ENCODE measurements at regions not wholly inside any gene's neighbourhood (a gene's known extent, or its start where the extent isn't known, plus 50 kb on each side); places are given as distances from the start of the nearest gene placed in this dataset.

GRCh38 chr11:45726493-45727054 lies 61.2 kb upstream of the CHST1 start:
- no peak for TF ChIP-seq CTCF (IDR thresholded peaks at IDR 0.05; ENCODE audit: extremely low read depth in 1 of 2, insufficient read depth in 1 of 2, low read depth in 1 of 2, low read length in 2 of 2)
- TF ChIP-seq GATA2 (IDR thresholded peaks at IDR 0.05; ENCODE audit: insufficient read depth, insufficient read length, low read depth, low read length), result no peak
- no peak for TF ChIP-seq POLR2A (IDR thresholded peaks at IDR 0.05; ENCODE audit: low read depth, low read length)
- no peak for TF ChIP-seq POLR2AphosphoS5 (IDR thresholded peaks at IDR 0.05; ENCODE audit: insufficient read depth, low read depth, low read length)
- no peak for TF ChIP-seq FOS (IDR thresholded peaks at IDR 0.05; ENCODE audit: borderline replicate concordance, insufficient read depth, low read length)
- TF ChIP-seq MAX (IDR thresholded peaks at IDR 0.05; ENCODE audit: insufficient read depth, insufficient read length), result no peak
- no peak for TF ChIP-seq EZH2 (IDR thresholded peaks at IDR 0.05; ENCODE audit: borderline replicate concordance, low read depth, low read length, severe bottlenecking)
- no peak for TF ChIP-seq JUN (IDR thresholded peaks at IDR 0.05; ENCODE audit: borderline replicate concordance, insufficient read depth, insufficient read length, low read depth)

All from endothelial cell of umbilical vein (primary cell).